Glutamatergic neuron (in vitro differentiated cells): ENCODE measurements at regions not wholly inside any gene's neighbourhood (a gene's known extent, or its start where the extent isn't known, plus 50 kb on each side); places are given as distances from the start of the nearest gene placed in this dataset.
A peak's percentile ranks its signal among the peaks of the same experiment; 100 is the strongest.

Source experiments
- DNase-seq: peaks from one replicate; pipeline ENCODE4 v3.0.0; 2022
- H3K27ac Mint-ChIP-seq: one replicate; pipeline ENCODE4 v1.8.0; 2020; ENCODE audit warnings: mild to moderate bottlenecking, mixed read lengths, inconsistent platforms; ENCODE audit not compliant: unreplicated experiment
- H3K27me3 Mint-ChIP-seq: one replicate; pipeline ENCODE4 v1.8.0; 2020; ENCODE audit warnings: mild to moderate bottlenecking, moderate library complexity, mixed read lengths, inconsistent platforms; ENCODE audit not compliant: unreplicated experiment
- H3K36me3 Mint-ChIP-seq: one replicate; pipeline ENCODE4 v1.8.0; 2020; ENCODE audit warnings: mild to moderate bottlenecking, mixed read lengths, inconsistent platforms; ENCODE audit not compliant: unreplicated experiment
- H3K4me1 Mint-ChIP-seq: one replicate; pipeline ENCODE4 v1.8.0; 2020; ENCODE audit warnings: mild to moderate bottlenecking, low read depth, mixed read lengths, inconsistent platforms; ENCODE audit not compliant: unreplicated experiment
- H3K4me3 Mint-ChIP-seq: one replicate; pipeline ENCODE4 v1.8.0; 2020; ENCODE audit warnings: mild to moderate bottlenecking, mixed read lengths, inconsistent platforms; ENCODE audit not compliant: unreplicated experiment
- H3K9me3 Mint-ChIP-seq: one replicate; pipeline ENCODE4 v1.8.0; 2020; ENCODE audit warnings: mild to moderate bottlenecking, moderate library complexity, mixed read lengths, inconsistent platforms; ENCODE audit not compliant: unreplicated experiment
- TF ChIP-seq, protein P1 (sequence below): fragments of 200-600 bp; sonication (generic); IDR thresholded peaks from one replicate; pipeline ENCODE4 v1.5.0; 2021; ENCODE audit not compliant: partially characterized antibody, unreplicated experiment

GRCh38 chr1:29842130-29842529 is 605.8 kb downstream of the PTPRU start:
- H3K36me3 Mint-ChIP-seq: peaks cover 22% of the 10 kb centered on the region
- no peaks in the 10 kb centered on the region for H3K4me1 Mint-ChIP-seq
- TF ChIP-seq, protein P1, sequence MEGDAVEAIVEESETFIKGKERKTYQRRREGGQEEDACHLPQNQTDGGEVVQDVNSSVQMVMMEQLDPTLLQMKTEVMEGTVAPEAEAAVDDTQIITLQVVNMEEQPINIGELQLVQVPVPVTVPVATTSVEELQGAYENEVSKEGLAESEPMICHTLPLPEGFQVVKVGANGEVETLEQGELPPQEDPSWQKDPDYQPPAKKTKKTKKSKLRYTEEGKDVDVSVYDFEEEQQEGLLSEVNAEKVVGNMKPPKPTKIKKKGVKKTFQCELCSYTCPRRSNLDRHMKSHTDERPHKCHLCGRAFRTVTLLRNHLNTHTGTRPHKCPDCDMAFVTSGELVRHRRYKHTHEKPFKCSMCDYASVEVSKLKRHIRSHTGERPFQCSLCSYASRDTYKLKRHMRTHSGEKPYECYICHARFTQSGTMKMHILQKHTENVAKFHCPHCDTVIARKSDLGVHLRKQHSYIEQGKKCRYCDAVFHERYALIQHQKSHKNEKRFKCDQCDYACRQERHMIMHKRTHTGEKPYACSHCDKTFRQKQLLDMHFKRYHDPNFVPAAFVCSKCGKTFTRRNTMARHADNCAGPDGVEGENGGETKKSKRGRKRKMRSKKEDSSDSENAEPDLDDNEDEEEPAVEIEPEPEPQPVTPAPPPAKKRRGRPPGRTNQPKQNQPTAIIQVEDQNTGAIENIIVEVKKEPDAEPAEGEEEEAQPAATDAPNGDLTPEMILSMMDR: no peak
- DNase-seq: no peak
- no peak overlapping the region for H3K4me3 Mint-ChIP-seq
- H3K9me3 Mint-ChIP-seq: peaks cover 6% of the 10 kb centered on the region
- H3K27me3 Mint-ChIP-seq: no peaks in the 10 kb centered on the region
- H3K27ac Mint-ChIP-seq: no peak overlapping the region

DNA sequence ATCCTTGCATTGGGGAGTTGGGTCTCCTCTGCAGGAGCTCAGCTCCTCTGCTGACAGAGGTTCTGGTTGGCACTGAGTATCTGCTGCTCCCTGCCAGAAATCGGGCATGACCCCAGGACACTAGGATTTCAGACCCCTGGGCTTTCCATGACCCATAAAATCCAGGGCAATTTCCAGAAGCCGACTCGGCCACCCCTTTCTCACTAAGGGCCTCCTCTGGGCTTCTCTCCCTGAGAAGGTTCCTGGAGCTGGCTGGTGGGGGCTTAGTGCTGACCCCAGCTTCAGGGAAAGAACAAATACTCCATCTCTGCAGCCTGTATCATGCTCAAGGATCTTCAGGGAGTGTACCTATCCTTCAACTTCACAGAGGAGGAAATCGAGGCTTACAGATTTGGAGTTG is 603.4 kb downstream of the PTPRU start:
- TF ChIP-seq, protein P1: no peak
- DNase-seq: no peak
- H3K27me3 Mint-ChIP-seq: no peaks in the 10 kb centered on the region
- H3K36me3 Mint-ChIP-seq: peaks cover 22% of the 10 kb centered on the region
- H3K4me3 Mint-ChIP-seq: no peak overlapping the region
- H3K27ac Mint-ChIP-seq: no peak overlapping the region
- peaks cover 9% of the 10 kb centered on the region for H3K4me1 Mint-ChIP-seq
- peaks cover 8% of the 10 kb centered on the region for H3K9me3 Mint-ChIP-seq

DNA sequence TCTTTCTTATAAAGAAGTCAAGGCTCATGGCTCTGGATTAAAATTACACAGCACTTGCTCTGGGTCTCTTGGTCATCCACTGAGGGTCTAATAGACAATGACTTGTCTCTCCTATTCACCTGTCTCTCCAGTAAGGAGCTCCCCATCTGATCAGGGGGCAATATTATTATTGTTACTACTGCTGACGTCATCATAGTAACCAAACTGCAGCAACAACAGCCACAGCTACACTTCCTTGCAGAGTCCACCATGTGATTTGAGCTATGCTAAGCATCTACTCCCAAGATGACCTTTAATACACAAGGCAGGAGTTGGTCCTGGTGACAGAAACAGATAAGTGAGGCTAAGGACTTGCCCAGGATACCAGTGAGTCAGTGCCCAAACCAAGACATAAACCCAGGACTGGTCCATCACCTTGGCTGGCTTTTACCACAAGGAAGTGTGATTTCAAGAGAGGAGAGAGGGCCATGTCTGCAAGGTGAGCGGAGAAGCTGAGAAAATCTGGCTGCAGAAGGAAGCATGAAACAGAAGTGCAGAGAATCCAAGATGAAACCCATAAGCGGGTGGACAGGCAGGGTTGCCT is 602.5 kb downstream of the PTPRU start:
- Mint-ChIP-seq H3K36me3 (peaks cover 22% of the 10 kb centered on the region), H3K27me3 (no peaks in the 10 kb centered on the region), H3K9me3 (peaks cover 8% of the 10 kb centered on the region), H3K4me3 (no peak overlapping the region), H3K27ac (no peak overlapping the region), H3K4me1 (peaks cover 9% of the 10 kb centered on the region)
- TF ChIP-seq, protein P1: no peak
- no peak for DNase-seq

DNA sequence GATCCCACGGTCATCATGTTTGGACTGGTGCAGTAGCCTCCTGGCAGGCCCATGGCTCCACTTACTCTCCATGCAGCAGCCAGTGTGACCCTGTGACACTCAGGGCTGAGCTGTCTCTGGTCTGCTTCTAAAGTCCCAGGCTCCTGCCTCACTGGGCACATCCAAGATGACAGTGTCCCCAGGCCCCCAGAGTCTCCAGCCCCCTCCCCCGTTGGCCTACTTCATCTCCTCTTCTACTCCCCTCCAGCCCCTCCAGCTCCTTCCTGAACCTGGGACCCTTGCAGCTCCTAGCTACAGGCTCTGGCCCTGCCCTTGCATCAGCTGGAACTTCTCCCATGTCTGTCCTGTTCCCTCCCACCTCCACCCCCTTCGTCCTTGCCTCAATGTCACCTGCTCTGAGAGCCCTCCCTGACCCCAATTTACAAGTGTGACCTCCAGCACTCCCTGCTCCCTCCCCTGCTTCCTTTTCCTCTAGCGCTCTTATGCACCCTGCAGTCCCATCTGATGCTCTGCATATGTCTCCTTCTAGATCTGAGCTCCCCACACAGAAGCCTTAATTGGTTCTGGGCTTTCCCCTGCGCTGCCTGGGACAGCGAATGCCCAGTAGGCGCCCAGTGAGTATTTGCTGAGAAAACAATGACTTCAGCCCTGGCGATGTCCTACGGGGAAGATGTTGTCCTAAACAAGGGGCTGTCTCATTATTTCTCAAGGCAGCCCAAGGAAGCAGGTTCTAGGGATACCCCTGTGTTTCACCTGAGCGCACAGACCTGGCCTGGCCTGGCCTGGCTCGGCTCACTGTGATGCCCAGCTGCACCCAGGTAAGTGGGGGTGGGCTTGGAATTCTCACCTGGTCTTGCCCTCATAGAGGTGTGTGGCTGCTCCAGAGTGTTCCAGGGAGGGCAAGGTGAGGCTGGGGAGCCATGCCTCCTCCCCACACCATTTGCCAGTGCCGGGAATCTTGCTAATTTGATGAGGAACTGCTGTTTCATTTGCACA is 600.6 kb downstream of the PTPRU start:
- Mint-ChIP-seq H3K9me3 (peaks cover 4% of the 10 kb centered on the region), H3K27ac (no peak overlapping the region), H3K27me3 (peaks cover 2% of the 10 kb centered on the region), H3K4me3 (no peak overlapping the region), H3K36me3 (peaks cover 12% of the 10 kb centered on the region), H3K4me1 (peaks cover 12% of the 10 kb centered on the region)
- DNase-seq: no peak
- TF ChIP-seq, protein P1: no peak

GRCh38 chr1:29835874-29836273 is 599.6 kb downstream of the PTPRU start:
- Mint-ChIP-seq H3K4me1 (peaks cover 22% of the 10 kb centered on the region), H3K36me3 (peaks cover 6% of the 10 kb centered on the region), H3K27ac (peak overlapping the region; percentile 18), H3K9me3 (peaks cover 2% of the 10 kb centered on the region), H3K27me3 (peaks cover 4% of the 10 kb centered on the region), H3K4me3 (no peak overlapping the region)
- TF ChIP-seq, protein P1: no peak
- DNase-seq: no peak
